Stimulated activated CD8-positive, alpha-beta memory T cell treated with anti-CD3 and anti-CD28 coated beads, Interleukin-4, amount 100 ng/mL, for 48 hours (primary cell): ENCODE measurements at regions not wholly inside any gene's neighbourhood (a gene's known extent, or its start where the extent isn't known, plus 50 kb on each side); places are given as distances from the start of the nearest gene placed in this dataset.

Experiments used
- DNase-seq: peaks from one replicate; pipeline ENCODE4 v3.0.0-alpha.2; 2020

- no peak for DNase-seq
Observed at GRCh38 chr13:31898378-31899071, 133.0 kb upstream of the FRY start.

- DNase-seq = no peak
Observed at GRCh38 chr13:31901985-31902384, 129.6 kb upstream of the FRY start.

- DNase-seq = no peak
Observed at GRCh38 chr13:31903111-31903815, 128.3 kb upstream of the FRY start.

- DNase-seq = no peak
Observed at GRCh38 chr13:31904941-31905824, 126.4 kb upstream of the FRY start.

GRCh38 chr13:31905961-31906360, 125.6 kb upstream of the FRY start:
- DNase-seq = no peak

GRCh38 chr13:31908696-31909411, 122.7 kb upstream of the FRY start:
- DNase-seq = no peak

- DNase-seq = peak; percentile 58
Observed at GRCh38 chr13:31909864-31910551, 121.6 kb upstream of the FRY start.

GRCh38 chr13:31910633-31911032, 120.9 kb upstream of the FRY start:
- no peak for DNase-seq

GRCh38 chr13:31912647-31913401, 118.8 kb upstream of the FRY start:
- no peak for DNase-seq

- no peak for DNase-seq
Observed at GRCh38 chr13:31913459-31913858, 118.1 kb upstream of the FRY start.

- no peak for DNase-seq
Observed at GRCh38 chr13:31914843-31915242, 116.7 kb upstream of the FRY start.

GRCh38 chr13:31918707-31919106, 112.9 kb upstream of the FRY start:
- no peak for DNase-seq

GRCh38 chr13:31919241-31919640, 112.3 kb upstream of the FRY start:
- no peak for DNase-seq

- no peak for DNase-seq
Observed at GRCh38 chr13:31919971-31920726, 111.4 kb upstream of the FRY start.

- DNase-seq = no peak
Observed at GRCh38 chr13:31920727-31921100, 110.9 kb upstream of the FRY start.

GRCh38 chr13:31922724-31923123, 108.8 kb upstream of the FRY start:
- DNase-seq = no peak

- no peak for DNase-seq
Observed at GRCh38 chr13:31923134-31923763, 108.3 kb upstream of the FRY start.

GRCh38 chr13:31925079-31925478, 106.5 kb upstream of the FRY start:
- DNase-seq = no peak

GRCh38 chr13:31927219-31927653, 104.3 kb upstream of the FRY start:
- no peak for DNase-seq

GRCh38 chr13:31929031-31929770, 102.4 kb upstream of the FRY start:
- no peak for DNase-seq
